Natural killer cell (primary cell): ENCODE measurements at regions not wholly inside any gene's neighbourhood (a gene's known extent, or its start where the extent isn't known, plus 50 kb on each side); places are given as distances from the start of the nearest gene placed in this dataset.

Experiments
- ATAC-seq, 3 donors: fragments of 150-1000 bp in 2 of 3; fragments of 200-7000 bp in 1 of 3; cut with Tn5 transposase; 1 replicate in 1 of 3; 2 replicates in 2 of 3; pipeline ENCODE4 v1.10.0; 2021; ENCODE audit warnings: mild to moderate bottlenecking in 2 of 3, moderate library complexity in 2 of 3
- DNase-seq, 2 donors: peaks; one replicate each; pipeline versions ENCODE4 v3.0.0 to v3.0.0-alpha.2; 2013 to 2021; ENCODE audit warnings: mixed read lengths in 1 of 2
- H3K27ac ChIP-seq: one replicate; pipeline ENCODE4 v1.5.1; 2013; ENCODE audit warnings: mild to moderate bottlenecking, low read length
- H3K27me3 ChIP-seq: one replicate; pipeline ENCODE4 v1.6.1; 2013; ENCODE audit warnings: low read length; ENCODE audit not compliant: control insufficient read depth, insufficient read depth
- H3K36me3 ChIP-seq: one replicate; pipeline ENCODE4 v1.6.1; 2013; ENCODE audit warnings: low read length; ENCODE audit not compliant: control insufficient read depth, insufficient read depth
- H3K4me1 ChIP-seq: one replicate; pipeline ENCODE4 v1.6.1; 2013; ENCODE audit warnings: low read length; ENCODE audit not compliant: control insufficient read depth, insufficient read depth
- H3K4me3 ChIP-seq: one replicate; pipeline ENCODE4 v1.5.1; 2013; ENCODE audit warnings: low read length
- H3K9me3 ChIP-seq: one replicate; pipeline ENCODE4 v1.6.1; 2013; ENCODE audit warnings: low read length; ENCODE audit not compliant: control insufficient read depth, insufficient read depth
- H3K27ac Mint-ChIP-seq, 2 donors: one replicate each; pipeline ENCODE4 v1.8.0; 2022; ENCODE audit warnings: mild to moderate bottlenecking in 2 of 2, mixed read lengths in 2 of 2, moderate library complexity in 1 of 2
- H3K27me3 Mint-ChIP-seq, 2 donors: one replicate each; pipeline ENCODE4 v1.8.0; 2022; ENCODE audit warnings: low read depth in 2 of 2, mixed read lengths in 2 of 2
- H3K36me3 Mint-ChIP-seq: one replicate; pipeline ENCODE4 v1.8.0; 2022; ENCODE audit warnings: mixed read lengths
- H3K4me1 Mint-ChIP-seq, 2 donors: one replicate each; pipeline ENCODE4 v1.8.0; 2022; ENCODE audit warnings: mixed read lengths in 2 of 2
- H3K4me3 Mint-ChIP-seq: one replicate; pipeline ENCODE4 v1.8.0; 2022; ENCODE audit warnings: mild to moderate bottlenecking, moderate library complexity, mixed read lengths
- H3K9me3 Mint-ChIP-seq, 2 donors: one replicate each; pipeline ENCODE4 v1.8.0; 2022; ENCODE audit warnings: mixed read lengths in 2 of 2
- CTCF ChIP-seq: fragments of 200-600 bp; IDR thresholded peaks from one replicate; pipeline ENCODE4 v1.8.0; 2022; ENCODE audit warnings: antibody characterized with exemption
- WGBS: methylation state at CpG from one replicate; pipeline ENCODE4 v1.1.7; 2013; ENCODE audit warnings: missing lambda C conversion rate; ENCODE audit not compliant: insufficient coverage; 5-methylcytosine and 5-hydroxymethylcytosine counted together
- intact Hi-C: fragments of 100-400 bp; cut with micrococcal nuclease; formaldehyde crosslinking; loops from one replicate; pipeline ENCODE4 v1.14.2; 2022

GRCh38 chr18:11400703-11401102 is 208.7 kb upstream of the SLC35G4 start:
- no peak for TF ChIP-seq CTCF
- no peaks in the 10 kb centered on the region for H3K9me3 ChIP-seq
- DNase-seq (no peak), ATAC-seq (no peak)
- no peaks in the 10 kb centered on the region for H3K4me1 Mint-ChIP-seq
- intact Hi-C loops: no loop called here
- H3K27me3 ChIP-seq: no peaks in the 10 kb centered on the region
- H3K4me1 ChIP-seq: no peaks in the 10 kb centered on the region
- no peak overlapping the region for H3K4me3 Mint-ChIP-seq
- WGBS: no CpG with 5 or more reads among the region's 1 CpG
- no peak overlapping the region for H3K27ac ChIP-seq
- peaks cover 0 to 6% of the 10 kb centered on the region in 2 donors for H3K9me3 Mint-ChIP-seq
- H3K27me3 Mint-ChIP-seq: no peaks in the 10 kb centered on the region
- H3K27ac Mint-ChIP-seq: no peak overlapping the region
- no peaks in the 10 kb centered on the region for H3K36me3 Mint-ChIP-seq
- no peak overlapping the region for H3K4me3 ChIP-seq
- H3K36me3 ChIP-seq: no peaks in the 10 kb centered on the region

- no peaks in the 10 kb centered on the region for H3K9me3 ChIP-seq
- WGBS: 89% methylated on average over 3 of the region's 3 CpGs
- Mint-ChIP-seq H3K4me1 (no peaks in the 10 kb centered on the region), H3K9me3 (peaks cover 0 to 6% of the 10 kb centered on the region in 2 donors), H3K27ac (no peak overlapping the region), H3K36me3 (no peaks in the 10 kb centered on the region), H3K4me3 (no peak overlapping the region), H3K27me3 (no peaks in the 10 kb centered on the region)
- ATAC-seq (no peak), DNase-seq (no peak)
- intact Hi-C loops: no loop called here
- H3K36me3 ChIP-seq: no peaks in the 10 kb centered on the region
- no peak overlapping the region for H3K4me3 ChIP-seq
- H3K27ac ChIP-seq: no peak overlapping the region
- no peaks in the 10 kb centered on the region for H3K4me1 ChIP-seq
- TF ChIP-seq CTCF: no peak
- no peaks in the 10 kb centered on the region for H3K27me3 ChIP-seq
Measured at GRCh38 chr18:11398625-11399024, 210.8 kb upstream of the SLC35G4 start.

- ATAC-seq: no peak
- Mint-ChIP-seq H3K4me3 (no peak overlapping the region), H3K27me3 (no peaks in the 10 kb centered on the region), H3K4me1 (no peaks in the 10 kb centered on the region), H3K9me3 (no peaks in the 10 kb centered on the region), H3K27ac (no peak overlapping the region), H3K36me3 (no peaks in the 10 kb centered on the region)
- DNase-seq: no peak
- H3K4me1 ChIP-seq: no peaks in the 10 kb centered on the region
- no peaks in the 10 kb centered on the region for H3K27me3 ChIP-seq
- no peak overlapping the region for H3K4me3 ChIP-seq
- H3K27ac ChIP-seq: no peak overlapping the region
- H3K9me3 ChIP-seq: no peaks in the 10 kb centered on the region
- H3K36me3 ChIP-seq: no peaks in the 10 kb centered on the region
- TF ChIP-seq CTCF: no peak
- 89% methylated on average over 7 of the region's 9 CpGs for WGBS
- intact Hi-C loops: no loop called here
Measured at GRCh38 chr18:11392980-11393885, 216.2 kb upstream of the SLC35G4 start.

GRCh38 chr18:11392292-11392691 is 217.1 kb upstream of the SLC35G4 start:
- Histone ChIP-seq H3K9me3 (no peaks in the 10 kb centered on the region), H3K4me1 (no peaks in the 10 kb centered on the region), H3K27ac (no peak overlapping the region), H3K4me3 (no peak overlapping the region), H3K27me3 (no peaks in the 10 kb centered on the region), H3K36me3 (no peaks in the 10 kb centered on the region)
- TF ChIP-seq CTCF: no peak
- 92% methylated on average over 6 of the region's 6 CpGs for WGBS
- DNase-seq (no peak), ATAC-seq (no peak)
- no peaks in the 10 kb centered on the region for H3K4me1 Mint-ChIP-seq
- no peaks in the 10 kb centered on the region for H3K27me3 Mint-ChIP-seq
- H3K9me3 Mint-ChIP-seq: no peaks in the 10 kb centered on the region
- intact Hi-C loops: no loop called here
- H3K36me3 Mint-ChIP-seq: no peaks in the 10 kb centered on the region
- H3K27ac Mint-ChIP-seq: no peak overlapping the region
- no peak overlapping the region for H3K4me3 Mint-ChIP-seq
